ENCODE measurements at regions not wholly inside any gene's neighbourhood (a gene's known extent, or its start where the extent isn't known, plus 50 kb on each side); places are given as distances from the start of the nearest gene placed in this dataset.

GRCh38 chr22:27409299-27409698 is 392.3 kb downstream of the MN1 start:
- TF ChIP-seq POLR2AphosphoS5 (IDR thresholded peaks at IDR 0.05; ENCODE audit: low read depth, low read length) = no peak
- no peak for TF ChIP-seq REST (IDR thresholded peaks at IDR 0.05; ENCODE audit: insufficient read depth in 1 of 2, low read depth in 2 of 2, low read length in 2 of 2)
- no peak for TF ChIP-seq TAF1 (IDR thresholded peaks at IDR 0.05; ENCODE audit: borderline replicate concordance, insufficient read depth, low read length)
- TF ChIP-seq FOXP2 (optimal IDR thresholded peaks at IDR 0.05; ENCODE audit: borderline replicate concordance, extremely low read depth, extremely low read length, insufficient read depth) = no peak

Measured in PFSK-1 (cell line).